Left colon (tissue), 2 donors: ENCODE measurements at regions not wholly inside any gene's neighbourhood (a gene's known extent, or its start where the extent isn't known, plus 50 kb on each side); places are given as distances from the start of the nearest gene placed in this dataset.

ENCODE experiments used
- ATAC-seq: fragments of 200-7000 bp; cut with Tn5 transposase; one replicate; pipeline ENCODE4 v1.9.1; 2020; ENCODE audit warnings: mild to moderate bottlenecking, moderate library complexity
- DNase-seq, 2 donors: peaks; one replicate each; pipeline ENCODE4 v3.0.0-alpha.2; 2020
- intact Hi-C, 2 donors: fragments of 100-400 bp; cut with DNase I in 1 of 2; cut with micrococcal nuclease in 1 of 2; formaldehyde crosslinking; loops; one replicate each; pipeline versions ENCODE4 v1.11.2 to v1.14.0; 2022; cut with DNase I, micrococcal nuclease
- donor health status: DM: no; HTN: no; CAD: no.
- donor health status: DM: yes; HTN: yes; CAD: no.

DNA sequence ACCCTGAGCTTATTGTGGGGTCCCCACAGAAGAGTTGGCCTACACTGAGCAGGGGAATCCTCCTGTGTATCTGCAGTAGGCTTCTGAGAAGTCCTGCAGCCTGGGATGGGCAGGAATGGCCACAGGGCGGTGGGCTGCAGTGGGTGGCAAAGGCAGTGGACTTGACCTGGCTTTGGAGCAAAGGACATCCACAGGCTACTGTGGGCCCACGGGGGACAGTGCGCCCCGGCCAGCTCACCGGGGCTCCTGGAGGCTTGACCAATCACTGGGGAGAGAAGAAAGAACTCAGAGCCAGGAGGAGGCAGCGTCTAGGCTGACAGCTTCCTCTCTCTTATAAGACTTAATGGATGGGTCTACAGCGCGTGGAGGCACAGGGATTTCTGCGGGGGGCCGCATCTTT lies 488.8 kb upstream of the MGMT start:
- ATAC-seq: no peak
- intact Hi-C loops: no loop called here
- no peak for DNase-seq

DNA sequence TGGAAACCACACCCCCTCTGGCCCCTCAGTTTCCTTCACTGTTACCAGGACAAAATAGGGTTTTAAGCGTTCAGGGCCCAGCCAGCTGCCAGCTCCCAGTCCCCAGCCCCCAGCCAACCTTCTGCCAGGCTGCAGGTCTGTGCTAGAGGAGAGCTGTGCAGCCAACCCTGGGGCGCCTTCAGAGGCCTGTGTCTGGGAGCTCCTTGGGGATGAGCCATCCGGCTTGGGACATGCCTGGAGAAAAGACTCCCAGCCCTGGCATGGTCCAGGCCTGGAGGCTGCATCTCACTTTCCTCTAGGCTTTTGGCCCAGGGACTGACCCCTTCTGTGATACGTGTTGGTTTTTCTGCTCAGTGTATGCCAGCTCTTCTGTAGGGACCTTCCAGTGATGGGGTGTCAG lies 487.6 kb upstream of the MGMT start:
- DNase-seq (no peak), ATAC-seq (no peak)
- intact Hi-C loops: no loop called here

DNA sequence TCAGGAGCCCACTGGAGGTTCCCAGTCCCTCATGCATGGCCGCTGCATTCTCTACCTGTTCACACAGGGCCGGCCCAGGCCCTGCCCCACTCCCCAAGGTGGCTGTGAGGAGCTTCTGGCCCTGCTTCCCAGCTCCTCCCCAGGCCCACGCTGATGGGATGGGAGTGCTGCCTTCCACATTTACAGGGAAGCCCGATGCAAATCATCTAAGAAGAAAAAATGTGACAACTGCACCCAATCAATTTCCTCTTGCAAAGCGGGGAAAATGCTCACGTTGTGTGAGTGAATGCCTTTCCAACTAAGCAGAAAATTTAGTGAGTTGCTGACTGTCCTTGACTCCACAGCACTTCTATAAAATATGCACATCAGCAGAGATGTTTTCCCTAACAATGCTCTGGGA lies 485.8 kb upstream of the MGMT start:
- DNase-seq (no peak), ATAC-seq (no peak)
- intact Hi-C loops: no loop called here

DNA sequence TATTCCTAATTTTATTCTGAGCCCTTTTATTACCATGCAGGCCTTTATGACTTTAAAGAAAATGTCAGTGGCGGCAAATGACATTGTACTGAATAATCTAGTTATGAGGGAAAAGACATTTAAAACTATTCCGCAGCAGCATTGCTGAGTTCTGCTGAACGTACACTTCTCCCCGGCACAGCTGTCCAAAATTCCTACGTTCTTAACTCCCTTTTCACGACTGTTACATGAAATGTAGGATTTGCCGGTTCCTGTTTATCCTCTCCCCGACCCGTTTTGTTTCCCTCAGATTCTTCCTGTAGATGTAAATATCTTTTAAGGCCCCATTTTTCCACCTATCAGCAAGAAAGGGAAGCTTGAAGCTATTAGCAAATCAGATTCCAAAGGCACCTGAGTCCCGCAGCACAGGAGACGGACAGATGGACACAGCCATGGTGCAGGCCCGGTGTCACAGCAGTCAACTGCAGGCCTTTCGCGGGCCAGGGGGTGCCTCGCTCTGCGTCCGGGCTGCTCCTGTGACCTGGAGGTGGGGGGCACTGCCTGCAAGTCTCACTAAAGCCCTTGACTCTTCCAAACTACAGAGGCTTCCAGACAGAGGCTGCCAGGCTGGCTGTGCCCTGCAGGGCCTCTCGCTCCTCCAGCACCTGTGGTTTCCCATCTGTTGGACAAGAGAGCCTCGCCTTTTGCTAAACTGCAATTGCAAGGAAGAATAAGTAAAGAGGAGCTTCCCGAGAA lies 485.0 kb upstream of the MGMT start:
- intact Hi-C loops: no loop called here
- no peak for DNase-seq
- no peak for ATAC-seq

DNA sequence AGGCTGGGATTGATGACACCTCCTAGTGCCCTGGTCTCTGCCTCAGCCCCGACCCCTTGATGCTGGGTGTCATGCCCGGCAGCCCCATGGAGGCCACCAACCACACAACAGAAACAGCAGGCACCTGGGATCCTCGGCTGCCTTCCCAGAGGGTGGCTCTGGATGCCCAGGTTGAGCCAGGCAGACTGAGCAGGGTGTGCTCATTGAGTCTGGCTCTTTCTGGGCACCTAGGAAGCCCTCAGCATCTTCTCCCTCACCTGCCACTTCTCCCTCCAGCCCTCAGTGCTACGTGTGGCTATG lies 484.5 kb upstream of the MGMT start:
- intact Hi-C loops: no loop called here
- ATAC-seq: no peak
- no peak for DNase-seq

DNA sequence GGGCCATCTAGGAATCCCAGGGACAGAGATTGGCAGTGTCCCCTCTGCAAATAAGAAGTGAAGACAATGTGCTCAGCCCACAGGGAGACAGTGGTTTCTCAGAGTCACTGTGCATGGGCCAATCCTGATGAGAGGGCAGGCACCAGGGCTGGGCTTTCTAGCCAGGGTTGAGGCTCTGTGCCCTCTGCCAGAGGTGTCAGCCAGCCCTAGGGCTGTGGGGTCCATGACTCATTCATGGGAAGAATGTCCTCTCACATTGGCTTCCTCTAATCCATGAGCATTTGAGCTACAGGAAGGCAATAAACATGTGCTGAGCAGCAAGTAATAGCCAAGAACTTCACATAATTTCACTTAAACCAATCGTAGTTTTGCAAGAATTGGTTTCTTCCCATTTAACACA lies 482.0 kb upstream of the MGMT start:
- no peak for DNase-seq
- intact Hi-C loops: no loop called here
- no peak for ATAC-seq

DNA sequence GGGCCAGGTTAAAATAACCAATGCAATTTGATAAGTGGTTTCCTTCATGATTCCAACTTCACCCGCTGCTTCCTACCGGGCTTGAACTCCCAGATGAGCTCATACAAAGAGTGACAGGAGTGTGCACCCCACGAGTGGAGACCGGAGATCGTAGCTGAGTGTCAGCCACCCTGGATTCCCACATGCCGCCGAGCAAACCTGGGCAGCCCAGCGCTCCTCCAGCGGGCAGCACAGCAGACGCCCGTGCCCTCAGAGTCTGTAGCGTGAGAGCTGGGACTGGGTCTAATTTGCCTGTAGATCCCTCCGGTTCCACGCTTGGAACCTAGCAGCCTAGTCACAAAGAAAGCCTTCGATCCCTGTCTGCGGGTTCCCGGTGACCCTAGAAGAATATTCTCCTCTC lies 476.1 kb upstream of the MGMT start:
- intact Hi-C loops: no loop called here
- ATAC-seq: no peak
- no peak for DNase-seq

DNA sequence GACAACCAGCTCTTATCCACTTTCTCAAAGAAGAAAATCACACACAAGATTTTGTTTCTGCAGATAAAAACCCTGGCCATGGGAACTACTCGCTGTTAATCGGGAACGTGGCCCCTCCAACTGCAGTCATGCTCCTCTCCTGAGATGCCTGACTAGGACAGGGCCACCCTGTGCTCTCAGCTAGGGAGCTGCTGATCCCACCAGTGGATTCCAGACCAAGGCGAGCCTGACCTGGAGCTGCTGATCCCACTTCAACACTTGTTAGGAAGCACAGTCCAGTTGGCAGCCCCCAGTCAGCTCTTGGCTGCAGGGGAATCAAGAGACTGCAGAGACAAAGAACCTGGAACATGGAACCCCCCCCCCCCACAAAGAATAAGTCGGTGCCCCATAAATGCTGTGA lies 474.3 kb upstream of the MGMT start:
- intact Hi-C loops: no loop called here
- ATAC-seq: no peak

DNA sequence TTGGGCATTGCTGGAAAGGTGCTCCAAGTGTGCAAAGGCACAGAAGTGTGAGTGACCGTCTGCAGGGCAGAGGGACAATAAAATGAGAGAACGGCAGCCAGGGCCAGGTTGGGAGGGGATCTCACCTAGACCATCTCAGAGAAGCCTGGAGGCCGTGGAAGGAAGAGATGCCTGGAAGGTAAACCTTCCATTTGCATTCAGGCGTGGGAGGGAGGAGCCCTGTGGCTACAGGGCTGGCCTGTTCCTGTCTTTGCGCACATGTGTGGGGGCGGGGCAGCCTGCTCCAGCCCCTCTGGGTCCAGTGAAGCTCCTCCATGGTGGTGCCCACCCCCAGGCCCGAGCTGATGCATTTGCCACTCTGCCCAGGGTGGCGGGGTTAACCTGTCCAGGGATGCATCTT lies 473.6 kb upstream of the MGMT start:
- intact Hi-C loops: no loop called here
- DNase-seq (no peak), ATAC-seq (no peak)

More for the DNA sequence above, 474.3 kb upstream of the MGMT start:
- DNase-seq: no peak

DNA sequence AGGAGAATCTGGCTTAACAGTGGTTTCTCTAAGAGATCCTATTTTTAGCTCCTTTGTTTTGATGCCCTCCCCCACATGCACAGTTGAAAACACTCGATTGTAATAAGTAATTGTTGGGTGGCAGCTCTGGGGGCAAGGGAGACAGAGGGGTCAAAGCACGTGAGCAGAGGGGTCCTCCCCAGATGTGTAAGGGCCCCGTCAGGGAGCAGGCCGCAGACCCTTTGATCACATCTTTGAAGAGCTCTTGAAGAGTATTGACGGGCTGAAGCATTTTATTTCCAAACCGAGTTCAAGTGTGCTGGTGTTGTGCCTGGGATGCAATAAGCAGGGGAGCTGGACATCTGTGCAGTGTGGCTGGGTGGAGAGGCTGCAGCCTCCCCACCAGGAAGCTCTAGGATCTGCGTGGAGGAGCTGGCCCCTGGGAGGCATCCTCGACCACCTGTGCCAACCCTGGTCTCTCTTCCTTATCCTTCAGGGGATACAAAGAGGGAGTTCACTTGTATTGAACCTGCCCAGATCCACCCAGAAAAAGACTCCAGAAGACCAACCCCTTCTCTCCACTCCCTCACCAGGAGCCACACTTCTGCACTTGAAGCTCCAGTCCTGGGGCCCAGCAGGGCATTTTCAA lies 473.0 kb upstream of the MGMT start:
- no peak for ATAC-seq
- DNase-seq: no peak
- intact Hi-C loops: no loop called here

DNA sequence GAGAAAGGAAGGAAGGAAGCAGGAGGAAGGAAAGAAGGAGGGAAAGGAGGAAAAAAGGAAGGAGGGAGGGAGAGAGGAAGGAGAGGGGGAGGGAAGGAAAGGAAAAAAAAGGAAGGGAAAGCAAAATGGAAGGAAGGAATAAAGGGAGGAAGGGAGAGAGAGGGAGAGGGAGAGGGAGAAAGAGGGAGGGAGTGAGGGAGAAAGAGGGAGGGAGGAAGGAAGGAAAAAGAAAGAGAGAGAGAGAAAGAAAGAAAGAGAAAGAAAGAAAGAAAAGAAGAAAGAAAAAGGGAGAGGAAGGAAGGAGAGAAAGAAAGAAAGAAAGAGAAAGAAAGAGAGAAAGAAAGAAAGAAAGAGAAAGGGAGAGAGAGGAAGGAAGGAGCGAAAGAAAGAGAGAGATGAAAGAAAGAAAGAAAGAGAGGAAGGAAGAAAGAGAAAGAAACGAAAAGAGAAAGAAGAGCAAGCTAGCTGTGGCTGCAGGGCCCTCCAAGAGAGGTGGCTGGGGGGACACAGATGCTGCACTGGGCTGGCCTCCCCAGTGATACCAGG lies 472.4 kb upstream of the MGMT start:
- no peak for ATAC-seq
- intact Hi-C loops: no loop called here
- DNase-seq: no peak

DNA sequence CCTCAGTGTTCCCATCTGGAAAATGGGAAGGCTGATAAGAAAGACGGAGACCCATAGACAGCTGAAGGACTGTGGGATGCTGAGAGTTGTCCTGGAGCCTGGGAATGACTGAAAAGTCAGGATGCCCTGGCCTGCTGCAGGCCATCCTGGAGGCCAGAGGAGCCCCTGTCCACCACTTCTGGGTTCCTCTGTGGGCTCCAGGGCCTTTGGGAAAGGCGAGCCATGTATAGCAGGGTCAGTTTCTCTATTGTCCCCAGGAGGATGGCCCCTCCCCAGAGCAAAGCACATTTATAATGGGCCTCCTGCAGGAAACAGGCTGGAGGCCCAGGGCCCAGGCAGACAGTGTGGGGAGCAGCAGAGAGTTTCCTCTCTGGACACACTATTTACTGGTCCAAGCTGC lies 471.4 kb upstream of the MGMT start:
- ATAC-seq (no peak), DNase-seq (no peak)
- intact Hi-C loops: no loop called here

DNA sequence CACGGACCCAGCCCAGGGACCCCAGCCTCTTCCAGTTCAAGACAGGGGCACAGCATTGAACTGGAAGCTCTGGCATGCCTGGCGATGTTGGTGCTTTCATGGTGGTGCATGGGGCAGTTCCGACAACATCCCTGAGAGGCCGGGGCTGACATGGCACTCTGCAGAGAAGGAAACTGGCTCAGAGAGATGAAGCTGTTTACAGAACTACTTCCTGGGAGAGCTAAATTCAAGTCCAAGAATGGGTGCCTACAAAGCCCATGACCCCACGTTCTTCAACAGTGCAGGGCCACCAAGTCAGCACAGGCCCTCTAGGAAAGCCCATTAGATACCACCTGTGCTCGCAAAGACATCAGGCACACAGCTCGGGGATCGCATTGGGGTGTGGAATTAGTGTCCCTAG lies 470.9 kb upstream of the MGMT start:
- intact Hi-C loops: no loop called here
- DNase-seq (no peak), ATAC-seq (no peak)

DNA sequence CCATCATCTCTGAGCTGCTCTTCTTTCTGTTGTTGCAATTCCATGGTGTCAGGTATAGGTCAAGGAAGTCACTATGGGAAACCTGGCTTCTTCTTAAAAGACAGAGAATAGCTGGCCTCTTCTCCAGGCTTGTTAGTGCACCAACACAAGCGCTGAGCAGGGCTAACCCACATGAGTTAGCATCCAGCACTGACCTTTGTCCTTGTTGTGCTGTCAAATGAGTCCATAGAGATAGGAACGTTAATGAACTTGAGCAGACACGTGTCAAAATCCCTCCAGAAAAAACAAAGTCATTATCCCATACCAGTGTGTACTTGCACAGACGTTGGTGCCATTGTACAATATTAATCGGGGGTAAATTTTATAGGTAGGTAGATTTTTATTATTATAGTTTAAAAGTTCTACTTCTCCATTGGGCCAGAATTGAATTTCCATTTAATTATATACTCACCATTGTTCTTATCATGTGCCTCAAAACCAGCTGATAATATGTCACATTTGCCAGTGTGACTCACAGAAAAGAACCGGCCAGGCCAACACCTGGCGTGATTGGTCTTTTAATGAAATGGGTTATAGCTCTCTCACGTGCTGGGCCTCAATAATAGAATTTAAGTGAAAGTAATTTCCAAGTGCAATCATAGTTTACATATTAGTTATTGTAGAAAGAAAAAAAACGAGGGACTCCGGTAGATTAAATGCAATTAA lies 468.8 kb upstream of the MGMT start:
- ATAC-seq (no peak), DNase-seq (no peak)
- intact Hi-C loops: no loop called here

DNA sequence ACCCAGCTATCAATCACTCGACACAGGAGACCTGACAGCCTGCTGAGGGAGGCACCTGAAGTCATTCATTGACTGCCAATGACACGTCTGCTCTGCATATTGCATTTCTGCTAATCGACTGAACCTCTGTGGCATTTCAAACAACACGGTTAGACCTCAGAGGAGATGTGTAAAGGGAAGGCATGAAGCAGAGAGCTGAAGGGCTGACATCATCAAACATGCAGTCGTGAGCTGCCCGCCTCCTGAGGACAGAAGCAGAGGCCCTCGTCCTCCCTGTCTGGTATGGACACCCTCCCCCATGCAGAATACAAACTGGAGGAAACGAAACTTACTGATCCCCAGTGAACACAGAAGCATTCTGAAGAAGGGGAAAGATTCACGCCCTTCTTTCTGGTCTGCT lies 462.6 kb upstream of the MGMT start:
- intact Hi-C loops: no loop called here
- no peak for ATAC-seq
- DNase-seq: no peak

DNA sequence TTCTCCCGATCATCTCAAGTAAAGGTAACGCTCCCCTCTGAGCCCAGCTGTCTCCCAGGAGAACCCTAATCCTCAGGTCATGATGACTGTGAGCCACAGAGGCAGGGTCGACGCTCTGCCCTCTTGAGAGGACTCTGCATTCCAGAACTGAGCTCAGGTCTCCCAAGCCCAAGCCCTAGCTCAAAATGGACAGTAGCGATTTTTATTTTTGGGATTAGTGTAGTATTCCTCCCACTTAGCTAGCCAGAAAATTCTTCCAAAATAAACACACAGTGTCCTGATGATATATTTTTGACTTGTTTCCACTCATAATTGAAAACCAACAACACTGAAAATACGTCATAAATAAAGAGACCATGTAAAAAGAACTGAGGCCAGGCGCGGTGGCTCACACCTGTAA lies 462.0 kb upstream of the MGMT start:
- intact Hi-C loops: no loop called here
- no peak for ATAC-seq
- DNase-seq: no peak

DNA sequence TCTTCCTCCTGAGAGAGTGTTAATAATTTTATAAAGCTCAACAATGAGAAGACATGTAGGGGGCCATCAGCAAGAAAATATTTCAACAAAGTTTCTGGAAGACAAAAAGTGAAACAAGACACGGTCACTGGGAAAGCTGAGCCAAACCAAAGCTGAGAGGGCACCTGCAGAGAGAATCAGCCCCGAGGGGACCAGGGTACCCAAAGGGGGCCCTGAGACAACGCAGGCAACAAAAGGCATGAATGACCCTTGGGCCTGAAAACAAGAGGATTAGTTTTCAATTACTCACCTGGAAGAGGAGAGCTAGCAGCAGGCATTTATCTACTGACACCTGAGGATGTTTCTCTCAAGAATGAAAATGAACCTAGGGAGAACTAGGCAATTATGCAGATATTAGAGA lies 461.2 kb upstream of the MGMT start:
- ATAC-seq: no peak
- intact Hi-C loops: no loop called here
- no peak for DNase-seq

DNA sequence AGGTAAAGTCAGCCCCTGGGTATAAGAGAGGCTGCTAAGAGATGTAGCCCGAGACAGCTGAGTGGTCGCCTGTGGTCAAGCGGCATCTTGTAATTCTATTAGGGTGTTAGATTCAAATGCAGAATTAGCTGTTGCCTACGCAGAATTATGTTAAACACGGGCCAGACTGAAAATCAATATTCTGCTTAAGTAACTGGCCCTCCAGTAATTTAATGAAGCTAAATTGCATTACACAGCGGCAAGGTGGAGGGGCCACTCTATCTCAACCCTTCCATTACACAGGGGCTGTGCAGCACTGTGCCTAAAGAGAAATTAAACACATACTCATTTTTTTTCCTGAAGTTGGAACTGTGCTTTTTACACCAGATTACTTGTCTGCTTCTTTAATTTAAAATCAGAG lies 448.5 kb upstream of the MGMT start:
- no peak for ATAC-seq
- intact Hi-C loops: no loop called here

DNA sequence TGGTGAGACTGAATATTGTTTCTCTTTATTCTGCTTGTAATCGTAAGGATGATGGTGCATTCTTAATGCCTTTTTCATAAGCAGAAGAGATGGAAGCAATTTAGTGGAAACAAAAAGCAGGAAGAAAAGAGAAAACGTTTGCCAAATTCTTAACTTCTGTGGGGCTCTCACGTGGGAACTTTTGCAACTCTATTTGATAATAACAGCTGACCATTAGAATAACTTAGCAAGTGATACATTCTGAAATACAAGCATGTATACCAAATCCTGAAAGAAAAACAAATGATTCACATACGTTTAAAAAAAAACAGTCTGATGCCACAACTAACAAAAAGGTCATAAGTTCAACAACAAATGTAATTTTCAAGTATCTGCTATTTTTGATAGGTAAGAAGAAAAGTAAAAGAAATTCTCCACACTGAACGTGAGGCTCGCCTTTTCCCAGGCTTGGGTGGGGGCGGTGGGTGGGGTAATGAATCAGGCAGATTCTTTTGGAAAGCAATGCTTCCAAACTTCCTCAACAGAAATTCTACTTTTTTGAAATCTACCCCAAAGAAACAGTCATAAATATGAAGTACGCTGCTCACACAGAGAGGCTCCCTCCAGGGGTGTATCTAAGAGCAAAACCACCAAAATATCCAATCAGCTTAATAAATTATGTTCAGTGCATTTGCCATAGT lies 446.2 kb upstream of the MGMT start:
- intact Hi-C loops: no loop called here
- no peak for DNase-seq
- ATAC-seq: no peak

More for the DNA sequence above, 448.5 kb upstream of the MGMT start:
- DNase-seq: no peak
